SK-N-MC (cell line): ENCODE measurements at regions not wholly inside any gene's neighbourhood (a gene's known extent, or its start where the extent isn't known, plus 50 kb on each side); places are given as distances from the start of the nearest gene placed in this dataset.

Source experiments
- EZH2 ChIP-seq: fragments of 200-600 bp; sonication (generic); IDR thresholded peaks from one replicate; pipeline ENCODE4 v1.6.1; 2017; ENCODE audit warnings: antibody characterized with exemption
- POLR2AphosphoS5 ChIP-seq: IDR thresholded peaks from 2 replicates; pipeline ENCODE4 v1.6.1; 2012; ENCODE audit warnings: mild to moderate bottlenecking, low read depth, low read length, borderline replicate concordance

- TF ChIP-seq EZH2 (no peak), POLR2AphosphoS5 (no peak)
Measured at GRCh38 chr13:100913143-100913542, 238.5 kb upstream of the TMTC4 start.
